B cell (primary cell): ENCODE measurements at regions not wholly inside any gene's neighbourhood (a gene's known extent, or its start where the extent isn't known, plus 50 kb on each side); places are given as distances from the start of the nearest gene placed in this dataset.

Source experiments
- ATAC-seq: fragments of 200-7000 bp; cut with Tn5 transposase; one replicate; pipeline ENCODE4 v1.10.0; 2021; ENCODE audit warnings: low read depth, mild to moderate bottlenecking, moderate number of reproducible peaks, moderate library complexity
- CTCF ChIA-PET: fragments of 350-600 bp; sonication (Branson Sonifier 250); formaldehyde crosslinking; loops from one replicate; lab custom pipeline; 2021; ENCODE audit warnings: antibody characterized with exemption, inconsistent platforms; lab: Charles Lee
- POLR2A ChIA-PET: fragments of 350-600 bp; sonication (Branson Sonifier 250); formaldehyde crosslinking; loops from one replicate; lab custom pipeline; 2021; ENCODE audit warnings: antibody characterized with exemption; lab: Charles Lee
- DNase-seq: peaks from one replicate; pipeline ENCODE4 v3.0.0; 2013
- H2AFZ ChIP-seq: 2 replicates; pipeline ENCODE4 v1.6.1; 2012; ENCODE audit warnings: mild to moderate bottlenecking, low read depth, low read length; ENCODE audit not compliant: insufficient read depth, poor library complexity, severe bottlenecking
- H3K27ac ChIP-seq, 2 donors: 1 replicate in 1 of 2; 2 replicates in 1 of 2; pipeline ENCODE4 v1.5.1; 2012 to 2013; ENCODE audit warnings: low read length in 2 of 2, mild to moderate bottlenecking in 2 of 2, moderate library complexity in 1 of 2
- H3K27me3 ChIP-seq, 4 experiments: fragments of 200-600 bp in 1 of 4; sonication (generic) in 1 of 4; replicated peaks in 1 of 4; 1 replicate in 2 of 4; 2 replicates in 2 of 4; pipeline versions ENCODE4 v1.6.1 to v1.7.0; 2013 to 2016; ENCODE audit warnings: low read length in 3 of 4, mild to moderate bottlenecking in 2 of 4, mixed read lengths in 1 of 4, moderate library complexity in 1 of 4; ENCODE audit not compliant: insufficient read depth in 4 of 4, control insufficient read depth in 3 of 4; ENCODE audit errors: control extremely low read depth in 1 of 4
- H3K36me3 ChIP-seq, 2 experiments: replicated peaks in 1 of 2; 1 replicate in 1 of 2; 2 replicates in 1 of 2; pipeline versions ENCODE4 v1.6.1 to v1.7.1; 2013; ENCODE audit warnings: low read length in 1 of 2; ENCODE audit not compliant: insufficient read depth in 2 of 2, control insufficient read depth in 1 of 2; ENCODE audit errors: control extremely low read depth in 1 of 2, extremely low read depth in 1 of 2
- H3K4me1 ChIP-seq, 2 donors: fragments of 200-600 bp in 1 of 2; sonication (generic) in 1 of 2; 1 replicate in 1 of 2; 2 replicates in 1 of 2; pipeline versions ENCODE4 v1.5.1 to v1.6.1; 2013 to 2017; ENCODE audit warnings: low read length in 2 of 2; ENCODE audit not compliant: control insufficient read depth in 2 of 2, insufficient read depth in 2 of 2
- H3K4me2 ChIP-seq: replicated peaks from 2 replicates; pipeline ENCODE3; 2012; ENCODE audit warnings: mild to moderate bottlenecking, low read depth, low read length; ENCODE audit not compliant: poor library complexity, severe bottlenecking
- H3K4me3 ChIP-seq, 5 experiments: fragments of 200-600 bp in 1 of 5; sonication (generic) in 1 of 5; 1 replicate in 3 of 5; 2 replicates in 2 of 5; pipeline versions ENCODE4 v1.5.1 to v1.7.0; 2011 to 2016; ENCODE audit warnings: low read length in 4 of 5, mild to moderate bottlenecking in 4 of 5, low read depth in 2 of 5, control low read depth in 1 of 5, moderate library complexity in 1 of 5; ENCODE audit not compliant: insufficient read depth in 1 of 5; ENCODE audit errors: control extremely low read depth in 1 of 5, extremely low read depth in 1 of 5
- H3K79me2 ChIP-seq: fragments of 200-600 bp; sonication (generic); one replicate; pipeline ENCODE4 v1.6.0; 2016; ENCODE audit warnings: low read length; ENCODE audit not compliant: control insufficient read depth, insufficient read depth
- H3K9ac ChIP-seq: fragments of 200-600 bp; sonication (generic); 2 replicates; pipeline ENCODE4 v1.6.1; 2017; ENCODE audit warnings: mild to moderate bottlenecking, low read length, moderate library complexity
- H3K9me3 ChIP-seq, 3 donors: one replicate each; pipeline versions ENCODE4 v1.6.1 to v1.7.1; 2013; ENCODE audit warnings: low read length in 2 of 3; ENCODE audit not compliant: control insufficient read depth in 2 of 3, insufficient read depth in 1 of 3; ENCODE audit errors: control extremely low read depth in 1 of 3
- H4K20me1 ChIP-seq: 2 replicates; pipeline ENCODE4 v1.6.0; 2012; ENCODE audit warnings: mild to moderate bottlenecking, low read length; ENCODE audit not compliant: insufficient read depth, control insufficient read depth, poor library complexity, severe bottlenecking
- H3K27ac Mint-ChIP-seq: one replicate; pipeline ENCODE4 v1.8.0; 2021; ENCODE audit warnings: mixed read lengths
- H3K27me3 Mint-ChIP-seq: one replicate; pipeline ENCODE4 v1.8.0; 2021; ENCODE audit warnings: mixed read lengths
- H3K4me1 Mint-ChIP-seq: one replicate; pipeline ENCODE4 v1.8.0; 2021; ENCODE audit warnings: mixed read lengths
- H3K4me3 Mint-ChIP-seq: one replicate; pipeline ENCODE4 v1.8.0; 2021; ENCODE audit warnings: mixed read lengths
- H3K9me3 Mint-ChIP-seq: one replicate; pipeline ENCODE4 v1.8.0; 2022; ENCODE audit warnings: mixed read lengths; ENCODE audit not compliant: insufficient read depth
- EZH2 ChIP-seq: IDR thresholded peaks from 2 replicates; pipeline ENCODE4 v1.6.1; 2012; ENCODE audit warnings: borderline replicate concordance, low read depth, mild to moderate bottlenecking, moderate library complexity, low read length; ENCODE audit not compliant: insufficient read depth, poor library complexity, severe bottlenecking
- WGBS: methylation state at CpG from one replicate; pipeline ENCODE4 v1.1.5; 2013; ENCODE audit warnings: missing lambda C conversion rate; ENCODE audit not compliant: insufficient coverage; 5-methylcytosine and 5-hydroxymethylcytosine counted together
- intact Hi-C: fragments of 100-400 bp; cut with micrococcal nuclease; formaldehyde crosslinking; loops from one replicate; pipeline ENCODE4 v1.10.0; 2022
- TF ChIP-seq, protein P1 (sequence below): fragments of 200-600 bp; IDR thresholded peaks from one replicate; pipeline ENCODE4 v1.8.0; 2022; ENCODE audit warnings: antibody characterized with exemption, mild to moderate bottlenecking

DNA sequence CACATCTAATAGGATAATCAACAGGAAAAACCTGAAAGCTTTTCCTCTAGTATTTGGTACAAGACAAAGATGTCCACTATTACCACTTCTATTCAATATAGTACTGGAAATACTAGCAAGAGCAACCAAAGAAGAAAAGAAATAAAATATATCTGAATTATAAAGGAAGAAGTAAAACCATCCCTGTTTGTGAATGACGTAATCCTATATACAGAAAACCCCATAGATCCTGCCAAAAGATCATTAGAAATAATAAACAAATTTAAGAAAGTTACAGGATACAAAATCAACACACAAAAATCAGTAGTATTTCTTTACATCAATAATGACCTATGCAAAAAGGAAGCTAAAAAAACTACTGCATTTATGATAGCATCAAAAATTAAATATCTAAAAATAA, 1191.3 kb upstream of the C9orf72 start:
- no peak overlapping the region for H3K4me2 ChIP-seq
- DNase-seq (no peak), ATAC-seq (no peak)
- no peak for TF ChIP-seq EZH2
- TF ChIP-seq, protein P1, sequence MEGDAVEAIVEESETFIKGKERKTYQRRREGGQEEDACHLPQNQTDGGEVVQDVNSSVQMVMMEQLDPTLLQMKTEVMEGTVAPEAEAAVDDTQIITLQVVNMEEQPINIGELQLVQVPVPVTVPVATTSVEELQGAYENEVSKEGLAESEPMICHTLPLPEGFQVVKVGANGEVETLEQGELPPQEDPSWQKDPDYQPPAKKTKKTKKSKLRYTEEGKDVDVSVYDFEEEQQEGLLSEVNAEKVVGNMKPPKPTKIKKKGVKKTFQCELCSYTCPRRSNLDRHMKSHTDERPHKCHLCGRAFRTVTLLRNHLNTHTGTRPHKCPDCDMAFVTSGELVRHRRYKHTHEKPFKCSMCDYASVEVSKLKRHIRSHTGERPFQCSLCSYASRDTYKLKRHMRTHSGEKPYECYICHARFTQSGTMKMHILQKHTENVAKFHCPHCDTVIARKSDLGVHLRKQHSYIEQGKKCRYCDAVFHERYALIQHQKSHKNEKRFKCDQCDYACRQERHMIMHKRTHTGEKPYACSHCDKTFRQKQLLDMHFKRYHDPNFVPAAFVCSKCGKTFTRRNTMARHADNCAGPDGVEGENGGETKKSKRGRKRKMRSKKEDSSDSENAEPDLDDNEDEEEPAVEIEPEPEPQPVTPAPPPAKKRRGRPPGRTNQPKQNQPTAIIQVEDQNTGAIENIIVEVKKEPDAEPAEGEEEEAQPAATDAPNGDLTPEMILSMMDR, result no peak
- no peaks in the 10 kb centered on the region for H3K79me2 ChIP-seq
- Mint-ChIP-seq H3K27me3 (no peaks in the 10 kb centered on the region), H3K27ac (no peak overlapping the region), H3K4me1 (no peaks in the 10 kb centered on the region), H3K4me3 (no peak overlapping the region), H3K9me3 (peaks cover 2% of the 10 kb centered on the region)
- no peak overlapping the region for H3K4me3 ChIP-seq
- H3K9ac ChIP-seq, result no peak overlapping the region
- H3K4me1 ChIP-seq, result no peaks in the 10 kb centered on the region
- POLR2A ChIA-PET, result no interaction called here
- CTCF ChIA-PET, result no interaction called here
- intact Hi-C loops, result no loop called here
- no peaks in the 10 kb centered on the region for H3K36me3 ChIP-seq
- H3K27ac ChIP-seq, result no peak overlapping the region
- H3K27me3 ChIP-seq, result no peaks in the 10 kb centered on the region
- H3K9me3 ChIP-seq, result no peaks in the 10 kb centered on the region
- no peak overlapping the region for H2AFZ ChIP-seq
- WGBS, result no CpG with 5 or more reads among the region's 1 CpG
- H4K20me1 ChIP-seq, result no peaks in the 10 kb centered on the region

- no peaks in the 10 kb centered on the region for H4K20me1 ChIP-seq
- ChIA-PET CTCF (no interaction called here), POLR2A (no interaction called here)
- no peaks in the 10 kb centered on the region for H3K4me1 ChIP-seq
- H3K4me3 Mint-ChIP-seq, result no peak overlapping the region
- WGBS, result 73% methylated on average over 2 of the region's 4 CpGs
- TF ChIP-seq EZH2, result no peak
- TF ChIP-seq, protein P1, result no peak
- ATAC-seq (no peak), DNase-seq (no peak)
- no peak overlapping the region for H3K4me2 ChIP-seq
- H3K27ac Mint-ChIP-seq, result no peak overlapping the region
- no peaks in the 10 kb centered on the region for H3K9me3 ChIP-seq
- H3K79me2 ChIP-seq, result no peaks in the 10 kb centered on the region
- no peak overlapping the region for H3K4me3 ChIP-seq
- no peaks in the 10 kb centered on the region for H3K27me3 ChIP-seq
- H3K9ac ChIP-seq, result no peak overlapping the region
- no peaks in the 10 kb centered on the region for H3K4me1 Mint-ChIP-seq
- intact Hi-C loops, result no loop called here
- H3K27me3 Mint-ChIP-seq, result no peaks in the 10 kb centered on the region
- H2AFZ ChIP-seq, result no peak overlapping the region
- no peaks in the 10 kb centered on the region for H3K9me3 Mint-ChIP-seq
- no peak overlapping the region for H3K27ac ChIP-seq
- no peaks in the 10 kb centered on the region for H3K36me3 ChIP-seq
Observed at GRCh38 chr9:28770226-28770625, 1196.9 kb upstream of the C9orf72 start.
